Pancreas (tissue), 10 donors: ENCODE measurements at regions not wholly inside any gene's neighbourhood (a gene's known extent, or its start where the extent isn't known, plus 50 kb on each side); places are given as distances from the start of the nearest gene placed in this dataset.

Experiments
- ATAC-seq, 4 donors: fragments of 200-7000 bp; cut with Tn5 transposase; one replicate each; pipeline versions ENCODE4 v1.8.0 to v1.9.1; 2020; ENCODE audit warnings: mild to moderate bottlenecking in 4 of 4, moderate library complexity in 4 of 4
- DNase-seq, 6 donors: peaks; one replicate each; pipeline ENCODE4 v3.0.0-alpha.2; 2020
- FAIRE-seq: peaks from 2 replicates; lab custom pipeline; 2012; peaks lifted over from hg19 to GRCh38; lab: Jason Lieb, UNC
- H3K27ac ChIP-seq, 4 donors: fragments of 200-600 bp; sonication (generic); 1 replicate in 3 of 4; 2 replicates in 1 of 4; pipeline versions ENCODE4 v1.5.0 to v1.8.0; 2020
- H3K27me3 ChIP-seq, 4 donors: fragments of 200-600 bp; one replicate each; pipeline ENCODE4 v1.8.0; 2021
- H3K36me3 ChIP-seq, 3 donors: fragments of 200-600 bp; sonication (generic) in 1 of 3; one replicate each; pipeline versions ENCODE4 v1.5.0 to v1.8.0; 2020 to 2021
- H3K4me1 ChIP-seq, 3 donors: fragments of 200-600 bp; one replicate each; pipeline ENCODE4 v1.8.0; 2021
- H3K4me3 ChIP-seq, 4 donors: fragments of 200-600 bp; sonication (generic) in 2 of 4; one replicate each; pipeline versions ENCODE4 v1.5.0 to v1.8.0; 2020 to 2021
- H3K9me3 ChIP-seq, 4 donors: fragments of 200-600 bp; one replicate each; pipeline ENCODE4 v1.8.0; 2021
- WGBS, 2 donors: extraction: QIAGEN DNeasy Blood & Tissue Kit; methylation state at CpG; one replicate each; pipeline ENCODE4 v1.1.7; 2013; 5-methylcytosine and 5-hydroxymethylcytosine counted together
- intact Hi-C, 3 donors: fragments of 100-400 bp; cut with DNase I; formaldehyde crosslinking; loops; one replicate each; pipeline versions ENCODE4 v1.11.1 to v1.14.2; 2022
- TF ChIP-seq, protein P1 (sequence below), 4 donors: fragments of 200-600 bp; sonication (generic) in 3 of 4; IDR thresholded peaks; one replicate each; pipeline versions ENCODE4 v1.5.0 to v1.8.0; 2021; ENCODE audit warnings: antibody characterized with exemption in 4 of 4
- donor health status: healthy with polysubstance abuse.
- donor health status: DM: no; HTN: no; CAD: no; lungs with moderate emphysema.
- donor health status: DM: no; HTN: no; CAD: no.
- donor health status: control.
- donor health status: control.
- donor health status: Bipolar disorder and iron deficiency.
- donor health status: DM: yes; HTN: yes; CAD: no.
- donor health status: DM: no; HTN: no; CAD: no.
- donor health status: DM: no; HTN: no; CAD: no.
- donor health status: DM: yes; HTN: yes; CAD: no.

DNA sequence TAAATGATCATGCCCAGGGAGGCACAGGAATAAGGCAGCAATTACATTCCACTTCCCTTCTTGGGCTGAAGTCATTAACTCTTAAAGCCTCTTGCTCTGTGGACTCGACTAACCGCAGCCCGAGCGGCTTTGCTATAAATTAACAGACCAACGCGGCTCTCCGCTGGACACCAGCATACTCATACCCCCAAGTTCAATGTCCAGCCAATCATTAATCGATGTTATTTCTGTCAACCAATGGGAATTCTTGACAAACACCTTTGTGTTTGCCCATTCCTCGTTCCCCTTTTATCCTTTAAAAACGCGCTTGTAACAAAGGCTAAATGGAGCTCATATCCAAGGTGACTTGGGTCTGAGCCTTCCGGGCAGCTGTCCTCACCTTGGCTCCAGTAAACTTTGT lies 183.1 kb upstream of the RALGAPA2 start:
- no peaks in the 10 kb centered on the region for H3K27me3 ChIP-seq
- TF ChIP-seq, protein P1, sequence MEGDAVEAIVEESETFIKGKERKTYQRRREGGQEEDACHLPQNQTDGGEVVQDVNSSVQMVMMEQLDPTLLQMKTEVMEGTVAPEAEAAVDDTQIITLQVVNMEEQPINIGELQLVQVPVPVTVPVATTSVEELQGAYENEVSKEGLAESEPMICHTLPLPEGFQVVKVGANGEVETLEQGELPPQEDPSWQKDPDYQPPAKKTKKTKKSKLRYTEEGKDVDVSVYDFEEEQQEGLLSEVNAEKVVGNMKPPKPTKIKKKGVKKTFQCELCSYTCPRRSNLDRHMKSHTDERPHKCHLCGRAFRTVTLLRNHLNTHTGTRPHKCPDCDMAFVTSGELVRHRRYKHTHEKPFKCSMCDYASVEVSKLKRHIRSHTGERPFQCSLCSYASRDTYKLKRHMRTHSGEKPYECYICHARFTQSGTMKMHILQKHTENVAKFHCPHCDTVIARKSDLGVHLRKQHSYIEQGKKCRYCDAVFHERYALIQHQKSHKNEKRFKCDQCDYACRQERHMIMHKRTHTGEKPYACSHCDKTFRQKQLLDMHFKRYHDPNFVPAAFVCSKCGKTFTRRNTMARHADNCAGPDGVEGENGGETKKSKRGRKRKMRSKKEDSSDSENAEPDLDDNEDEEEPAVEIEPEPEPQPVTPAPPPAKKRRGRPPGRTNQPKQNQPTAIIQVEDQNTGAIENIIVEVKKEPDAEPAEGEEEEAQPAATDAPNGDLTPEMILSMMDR (IDR thresholded peaks at IDR 0.05): no peak
- no peaks in the 10 kb centered on the region for H3K9me3 ChIP-seq
- no peak for DNase-seq
- FAIRE-seq: no peak
- no peaks in the 10 kb centered on the region for H3K36me3 ChIP-seq
- ATAC-seq: no peak
- no peak overlapping the region for H3K4me3 ChIP-seq
- H3K27ac ChIP-seq: no peak overlapping the region
- 28 to 31% methylated on average over 12 of the region's 12 CpGs for WGBS, 2 donors
- intact Hi-C loops: no loop called here
- H3K4me1 ChIP-seq: no peaks in the 10 kb centered on the region

DNA sequence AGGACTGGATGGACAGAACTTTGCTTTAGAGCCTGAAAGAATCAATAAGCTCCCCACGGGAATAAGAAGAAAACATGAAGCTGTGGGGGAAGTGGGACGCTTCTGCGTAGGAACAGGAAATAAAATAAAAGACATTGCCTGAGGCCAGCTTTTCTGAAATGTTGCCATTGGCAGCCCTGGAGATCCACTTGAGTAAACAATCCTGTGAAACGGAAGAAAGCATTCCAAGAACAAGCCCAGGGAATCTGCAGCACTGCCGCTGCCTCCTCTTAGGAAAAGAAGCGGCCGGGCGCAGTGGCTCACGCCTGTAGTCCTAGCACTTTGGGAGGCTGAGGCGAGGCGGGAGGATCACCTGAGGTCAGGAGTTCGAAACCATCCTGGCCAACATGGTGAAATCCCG lies 182.3 kb upstream of the RALGAPA2 start:
- ATAC-seq: no peak

DNA sequence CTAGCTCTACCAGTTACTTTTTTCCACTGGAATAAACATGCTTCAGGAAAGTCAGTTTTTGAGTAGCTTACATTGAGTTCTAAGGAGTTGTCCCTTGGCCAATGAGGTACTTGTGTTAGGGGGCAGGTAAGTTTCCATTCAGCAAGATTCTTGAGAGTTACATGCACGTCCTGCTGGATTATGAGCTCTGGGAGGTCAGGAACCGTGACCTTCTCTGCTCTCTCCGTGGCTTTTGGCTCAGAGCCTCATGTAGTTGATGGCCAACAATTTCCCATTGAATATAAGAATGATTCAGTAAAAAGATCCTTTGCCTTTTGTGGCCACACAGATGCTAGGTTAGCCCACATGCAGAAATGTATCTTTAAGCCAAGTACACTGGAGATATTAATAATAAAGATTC lies 181.8 kb upstream of the RALGAPA2 start:
- ATAC-seq (no peak), FAIRE-seq (no peak), DNase-seq (no peak)
- 15 to 20% methylated on average over 3 of the region's 3 CpGs for WGBS, 2 donors
- H3K36me3 ChIP-seq: no peaks in the 10 kb centered on the region
- H3K9me3 ChIP-seq: no peaks in the 10 kb centered on the region
- no peak overlapping the region for H3K4me3 ChIP-seq
- intact Hi-C loops: no loop called here
- TF ChIP-seq, protein P1 (IDR thresholded peaks at IDR 0.05): no peak
- no peaks in the 10 kb centered on the region for H3K27me3 ChIP-seq
- no peak overlapping the region for H3K27ac ChIP-seq
- H3K4me1 ChIP-seq: no peaks in the 10 kb centered on the region

More for the DNA sequence above, 182.3 kb upstream of the RALGAPA2 start:
- H3K4me3 ChIP-seq: no peak overlapping the region
- H3K27me3 ChIP-seq: no peaks in the 10 kb centered on the region
- H3K36me3 ChIP-seq: no peaks in the 10 kb centered on the region
- 66 to 73% methylated on average over 13 of the region's 13 CpGs for WGBS, 2 donors
- H3K9me3 ChIP-seq: no peaks in the 10 kb centered on the region
- TF ChIP-seq, protein P1 (IDR thresholded peaks at IDR 0.05): no peak
- no peaks in the 10 kb centered on the region for H3K4me1 ChIP-seq
- no peak overlapping the region for H3K27ac ChIP-seq
- DNase-seq (no peak), FAIRE-seq (no peak)
- intact Hi-C loops: no loop called here

DNA sequence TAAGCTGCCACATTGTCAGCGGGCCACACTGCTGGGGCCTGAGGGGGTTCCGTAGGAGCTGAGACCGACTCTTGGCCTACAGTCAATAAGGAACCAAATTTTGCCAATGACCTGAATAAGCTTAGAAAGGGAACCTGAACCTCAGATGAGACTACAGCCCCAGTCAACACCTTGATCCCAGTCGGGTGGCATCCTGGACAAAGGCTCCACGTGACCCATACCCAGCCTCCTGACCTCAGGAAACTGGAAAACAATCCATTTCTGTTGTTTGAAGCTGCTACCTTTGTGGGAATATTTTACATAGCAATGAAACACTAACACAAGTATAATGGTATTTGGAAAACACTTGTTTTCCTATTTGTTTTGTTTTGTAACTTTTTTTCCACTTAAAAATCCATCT lies 179.9 kb upstream of the RALGAPA2 start:
- H3K4me3 ChIP-seq: no peak overlapping the region
- H3K27me3 ChIP-seq: no peaks in the 10 kb centered on the region
- no peak for ATAC-seq
- intact Hi-C loops: no loop called here
- H3K4me1 ChIP-seq: no peaks in the 10 kb centered on the region
- H3K27ac ChIP-seq: no peak overlapping the region
- H3K9me3 ChIP-seq: no peaks in the 10 kb centered on the region
- TF ChIP-seq, protein P1 (IDR thresholded peaks at IDR 0.05): no peak
- FAIRE-seq: no peak
- no peaks in the 10 kb centered on the region for H3K36me3 ChIP-seq
- 65 to 70% methylated on average over 5 of the region's 5 CpGs for WGBS, 2 donors
- no peak for DNase-seq

DNA sequence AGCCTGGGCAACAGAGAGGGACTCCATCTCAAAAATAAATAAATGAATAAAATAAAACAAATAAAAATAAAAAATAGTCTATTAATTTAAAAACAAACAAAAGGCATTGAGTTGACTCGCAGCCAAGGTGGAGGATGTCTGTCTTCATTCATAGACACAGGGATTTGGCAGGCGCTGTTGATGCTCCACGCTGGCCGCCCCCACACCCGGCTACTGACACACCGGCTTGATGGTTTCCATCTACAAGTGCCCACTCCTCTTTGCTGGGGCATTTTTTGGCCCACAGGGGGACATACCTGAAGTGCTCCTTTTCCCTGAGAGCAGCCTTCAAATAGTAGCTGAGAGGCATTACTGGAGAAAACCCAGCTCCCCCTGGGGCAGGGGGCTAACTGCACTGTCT lies 178.3 kb upstream of the RALGAPA2 start:
- no peak for DNase-seq
- Histone ChIP-seq H3K4me3 (no peak overlapping the region), H3K27ac (no peak overlapping the region), H3K36me3 (no peaks in the 10 kb centered on the region), H3K9me3 (no peaks in the 10 kb centered on the region), H3K27me3 (no peaks in the 10 kb centered on the region), H3K4me1 (no peaks in the 10 kb centered on the region)
- WGBS, 2 donors: 80 to 88% methylated on average over 6 of the region's 6 CpGs
- TF ChIP-seq, protein P1 (IDR thresholded peaks at IDR 0.05): no peak
- FAIRE-seq: no peak
- ATAC-seq: no peak
- intact Hi-C loops: no loop called here
